Fibroblast of pulmonary artery (primary cell): ENCODE measurements at regions not wholly inside any gene's neighbourhood (a gene's known extent, or its start where the extent isn't known, plus 50 kb on each side); places are given as distances from the start of the nearest gene placed in this dataset.
"Not testable (repeated sequence)": the region's sequence is repeated elsewhere in the genome, so short reads cannot be mapped to it uniquely, and the experiment has no call there.

Experiments used
- DNase-seq: peaks from one replicate; pipeline ENCODE4 v3.0.0-alpha.2; 2010; ENCODE audit warnings: low read depth
- H3K4me3 ChIP-seq: replicated peaks from 2 replicates; pipeline ENCODE4 v1.5.1; 2011; ENCODE audit warnings: low read depth, mild to moderate bottlenecking, control low read depth, low read length, moderate library complexity
- CTCF ChIP-seq: IDR thresholded peaks from 2 replicates; pipeline ENCODE4 v1.5.1; 2011; ENCODE audit warnings: mild to moderate bottlenecking, control low read depth, low read length, inconsistent platforms; ENCODE audit errors: missing control alignments

GRCh38 chr10:32142646-32143045 lies 86.4 kb upstream of the KIF5B start:
- H3K4me3 ChIP-seq, result no peak overlapping the region
- TF ChIP-seq CTCF, result no peak
- peak; percentile 41 for DNase-seq

GRCh38 chr10:32141018-32141807 lies 85.0 kb upstream of the KIF5B start:
- peak; percentile 96 for DNase-seq
- no peak overlapping the region for H3K4me3 ChIP-seq
- TF ChIP-seq CTCF, result no peak

GRCh38 chr10:32140403-32140802 lies 84.2 kb upstream of the KIF5B start:
- no peak overlapping the region for H3K4me3 ChIP-seq
- no peak for DNase-seq
- TF ChIP-seq CTCF, result no peak

GRCh38 chr10:32139223-32140073 lies 83.2 kb upstream of the KIF5B start:
- no peak overlapping the region for H3K4me3 ChIP-seq
- peak; percentile 9 for TF ChIP-seq CTCF
- peak; percentile 95 for DNase-seq

GRCh38 chr10:32136927-32137326 lies 80.7 kb upstream of the KIF5B start:
- not testable (repeated sequence) for H3K4me3 ChIP-seq, DNase-seq

- H3K4me3 ChIP-seq, DNase-seq: not testable (repeated sequence)
Measured at GRCh38 chr10:32135796-32136195, 79.6 kb upstream of the KIF5B start.

GRCh38 chr10:32132357-32132946 lies 76.2 kb upstream of the KIF5B start:
- TF ChIP-seq CTCF, result no peak
- no peak overlapping the region for H3K4me3 ChIP-seq
- no peak for DNase-seq
